GM23338 (cell line): ENCODE measurements at regions not wholly inside any gene's neighbourhood (a gene's known extent, or its start where the extent isn't known, plus 50 kb on each side); places are given as distances from the start of the nearest gene placed in this dataset.

Source experiments
- ATAC-seq: fragments of 200-7000 bp; cut with Tn5 transposase; 3 replicates; pipeline ENCODE4 v1.9.1; 2020
- DNase-seq: peaks from one replicate; pipeline ENCODE4 v3.0.0-alpha.2; 2015; ENCODE audit warnings: low spot score
- H2AFZ ChIP-seq: fragments of 200-600 bp; sonication (generic); 2 replicates; pipeline ENCODE4 v1.8.0; 2016; ENCODE audit warnings: antibody characterized with exemption, mild to moderate bottlenecking, moderate library complexity
- H3F3A ChIP-seq: fragments of 200-600 bp; sonication (generic); replicated peaks from 2 replicates; pipeline ENCODE4 v1.8.0; 2017; ENCODE audit warnings: antibody characterized with exemption, mixed run types, low read depth
- H3K27ac ChIP-seq: fragments of 200-600 bp; sonication (generic); 2 replicates; pipeline ENCODE4 v1.6.1; 2016; ENCODE audit warnings: low read depth
- H3K27me3 ChIP-seq: fragments of 200-600 bp; sonication (generic); 2 replicates; pipeline ENCODE4 v1.8.0; 2016; ENCODE audit warnings: mild to moderate bottlenecking, mixed run types, moderate library complexity; ENCODE audit not compliant: insufficient read depth
- H3K36me3 ChIP-seq: fragments of 200-600 bp; sonication (generic); 2 replicates; pipeline ENCODE4 v1.8.0; 2016; ENCODE audit warnings: mild to moderate bottlenecking; ENCODE audit not compliant: insufficient read depth
- H3K4me1 ChIP-seq: fragments of 200-600 bp; sonication (generic); 2 replicates; pipeline ENCODE4 v1.8.0; 2016; ENCODE audit warnings: mild to moderate bottlenecking, moderate library complexity; ENCODE audit not compliant: insufficient read depth
- H3K4me2 ChIP-seq: fragments of 200-600 bp; sonication (generic); 2 replicates; pipeline ENCODE4 v1.7.1; 2017; ENCODE audit warnings: mixed run types
- H3K4me3 ChIP-seq: fragments of 200-600 bp; sonication (generic); 2 replicates; pipeline ENCODE4 v1.6.1; 2016; ENCODE audit warnings: mixed run types
- H3K79me2 ChIP-seq: fragments of 200-600 bp; sonication (generic); replicated peaks from 2 replicates; pipeline ENCODE4 v1.8.0; 2017; ENCODE audit warnings: mild to moderate bottlenecking; ENCODE audit not compliant: insufficient read depth
- H3K9me2 ChIP-seq: fragments of 200-600 bp; sonication (generic); 2 replicates; pipeline ENCODE4 v1.8.0; 2017; ENCODE audit not compliant: insufficient read depth
- H4K20me1 ChIP-seq: fragments of 200-600 bp; sonication (generic); replicated peaks from 2 replicates; pipeline ENCODE4 v1.8.0; 2017; ENCODE audit warnings: mild to moderate bottlenecking; ENCODE audit not compliant: insufficient read depth
- H3K27ac Mint-ChIP-seq: 2 replicates; pipeline ENCODE4 v1.8.0; 2020; ENCODE audit warnings: inconsistent platforms, mild to moderate bottlenecking, moderate library complexity, mixed read lengths
- H3K27me3 Mint-ChIP-seq: 3 replicates; pipeline ENCODE4 v1.8.0; 2022; ENCODE audit warnings: low read depth, mild to moderate bottlenecking, moderate library complexity, mixed read lengths, inconsistent platforms; ENCODE audit not compliant: insufficient read depth, poor library complexity
- H3K36me3 Mint-ChIP-seq: 3 replicates; pipeline ENCODE4 v1.8.0; 2021; ENCODE audit warnings: low read depth, mild to moderate bottlenecking, inconsistent platforms, moderate library complexity, mixed read lengths
- H3K4me1 Mint-ChIP-seq: 3 replicates; pipeline ENCODE4 v1.8.0; 2020; ENCODE audit warnings: mild to moderate bottlenecking, inconsistent platforms, mixed read lengths
- H3K4me3 Mint-ChIP-seq: 3 replicates; pipeline ENCODE4 v1.8.0; 2021; ENCODE audit warnings: moderate library complexity, mild to moderate bottlenecking, inconsistent platforms, mixed read lengths
- H3K9me3 Mint-ChIP-seq: 3 replicates; pipeline ENCODE4 v1.8.0; 2020; ENCODE audit warnings: moderate library complexity, mild to moderate bottlenecking, inconsistent platforms, mixed read lengths
- CREB1 ChIP-seq: fragments of 250-450 bp; sonication (Bioruptor Pico); IDR thresholded peaks from 2 replicates; pipeline ENCODE4 v1.5.0; 2020; ENCODE audit warnings: low read depth, mild to moderate bottlenecking, moderate library complexity
- CTCF ChIP-seq, 2 experiments: fragments of 200-600 bp in 1 of 2; sonication (generic) in 1 of 2; conservative IDR thresholded peaks; 2 replicates each; pipeline versions ENCODE4 v1.5.1 to v1.6.1; 2016 to 2017; ENCODE audit warnings: antibody characterized with exemption in 2 of 2, low read depth in 2 of 2, mild to moderate bottlenecking in 2 of 2, moderate library complexity in 1 of 2
- EZH2phosphoT487 ChIP-seq: fragments of 200-600 bp; sonication (generic); IDR thresholded peaks from one replicate; pipeline ENCODE4 v1.8.1; 2018; ENCODE audit warnings: antibody characterized with exemption; ENCODE audit not compliant: unreplicated experiment
- NANOG ChIP-seq: IDR thresholded peaks from 2 replicates; pipeline ENCODE4 v1.6.1; 2016; ENCODE audit warnings: antibody characterized with exemption, borderline replicate concordance
- REST ChIP-seq: IDR thresholded peaks from one replicate; pipeline ENCODE4 v1.6.1; 2018; ENCODE audit warnings: antibody characterized with exemption; ENCODE audit not compliant: unreplicated experiment
- STAT1 ChIP-seq: IDR thresholded peaks from one replicate; pipeline ENCODE4 v1.6.1; 2016; ENCODE audit warnings: antibody characterized with exemption; ENCODE audit not compliant: unreplicated experiment
- ZNF331 ChIP-seq: fragments of 250-450 bp; sonication (Bioruptor Pico); IDR thresholded peaks from 2 replicates; pipeline ENCODE4 v1.5.0; 2020; ENCODE audit warnings: low read depth, mild to moderate bottlenecking, moderate library complexity

- H3K9me2 ChIP-seq, result no peaks in the 10 kb centered on the region
- no peak overlapping the region for H3K4me3 ChIP-seq
- H3K4me3 Mint-ChIP-seq, result no peak overlapping the region
- H3K4me1 Mint-ChIP-seq, result peaks cover 13% of the 10 kb centered on the region
- no peaks in the 10 kb centered on the region for H3K27me3 ChIP-seq
- ATAC-seq, result no peak
- no peak overlapping the region for H3K27ac Mint-ChIP-seq
- H3K9me3 Mint-ChIP-seq, result peaks cover 6% of the 10 kb centered on the region; the same call in 2 of the 3 replicates
- H2AFZ ChIP-seq, result 0 out of 2 replicates have a peak overlapping the region, but pooled peaks have one; percentile 18
- H3F3A ChIP-seq, result no peaks in the 10 kb centered on the region
- no peak overlapping the region for H3K4me2 ChIP-seq
- H3K4me1 ChIP-seq, result peaks cover 4% of the 10 kb centered on the region
- peaks cover 5% of the 10 kb centered on the region; the same call in 2 of the 3 replicates for H3K36me3 Mint-ChIP-seq
- no peaks in the 10 kb centered on the region for H4K20me1 ChIP-seq
- no peak for DNase-seq
- no peaks in the 10 kb centered on the region for H3K79me2 ChIP-seq
- TF ChIP-seq STAT1, result no peak
- TF ChIP-seq EZH2phosphoT487, result no peak
- TF ChIP-seq NANOG, result no peak
- H3K36me3 ChIP-seq, result no peaks in the 10 kb centered on the region
- H3K27ac ChIP-seq, result no peak overlapping the region
- H3K27me3 Mint-ChIP-seq, result no peaks in the 10 kb centered on the region
Measured at GRCh38 chr5:98076501-98076900, 697.0 kb upstream of the RGMB start.

GRCh38 chr5:98085593-98085992 lies 687.9 kb upstream of the RGMB start:
- Histone ChIP-seq H3K9me2 (no peaks in the 10 kb centered on the region), H3F3A (no peaks in the 10 kb centered on the region), H3K79me2 (no peaks in the 10 kb centered on the region), H3K27ac (no peak overlapping the region), H3K4me3 (no peak overlapping the region), H3K4me1 (no peaks in the 10 kb centered on the region), H3K4me2 (no peak overlapping the region), H2AFZ (peak overlapping the region; percentile 47; the same call in 1 of the 2 replicates), H4K20me1 (no peaks in the 10 kb centered on the region), H3K27me3 (no peaks in the 10 kb centered on the region), H3K36me3 (no peaks in the 10 kb centered on the region)
- DNase-seq (no peak), ATAC-seq (no peak)
- no peak for TF ChIP-seq ZNF331 (CRISPR knock-in tag)
- no peak for TF ChIP-seq CREB1
- no peak for TF ChIP-seq CTCF (conservative IDR thresholded peaks at IDR 0.05; ENCODE audit: low read depth in 2 of 2)
- Mint-ChIP-seq H3K4me3 (no peak overlapping the region), H3K36me3 (peaks cover 3% of the 10 kb centered on the region; the same call in 2 of the 3 replicates), H3K4me1 (peaks cover 4% of the 10 kb centered on the region; the same call in 2 of the 3 replicates), H3K27me3 (no peaks in the 10 kb centered on the region), H3K27ac (no peak overlapping the region), H3K9me3 (peaks cover under 1% of the 10 kb centered on the region; the same call in 2 of the 3 replicates)

- H2AFZ ChIP-seq, result no peak overlapping the region
- TF ChIP-seq CTCF (conservative IDR thresholded peaks at IDR 0.05; ENCODE audit: low read depth in 2 of 2) (no peak), NANOG (no peak), REST (no peak)
- no peaks in the 10 kb centered on the region for H3F3A ChIP-seq
- H3K9me3 Mint-ChIP-seq, result no peaks in the 10 kb centered on the region
- H3K27ac Mint-ChIP-seq, result no peak overlapping the region
- no peak overlapping the region for H3K27ac ChIP-seq
- H3K4me1 ChIP-seq, result peaks cover 5% of the 10 kb centered on the region; the same call in 1 of the 2 replicates
- no peak for DNase-seq
- H3K36me3 ChIP-seq, result no peaks in the 10 kb centered on the region
- H3K4me3 Mint-ChIP-seq, result no peak overlapping the region
- H3K4me3 ChIP-seq, result no peak overlapping the region
- H4K20me1 ChIP-seq, result no peaks in the 10 kb centered on the region
- H3K9me2 ChIP-seq, result no peaks in the 10 kb centered on the region
- no peaks in the 10 kb centered on the region for H3K27me3 Mint-ChIP-seq
- no peaks in the 10 kb centered on the region for H3K79me2 ChIP-seq
- no peak for ATAC-seq
- peaks cover 4% of the 10 kb centered on the region; the same call in 1 of the 3 replicates for H3K36me3 Mint-ChIP-seq
- H3K4me2 ChIP-seq, result no peak overlapping the region
- no peaks in the 10 kb centered on the region for H3K27me3 ChIP-seq
- peaks cover 11% of the 10 kb centered on the region for H3K4me1 Mint-ChIP-seq
Measured at GRCh38 chr5:98095072-98095471, 678.4 kb upstream of the RGMB start.
